ENCODE measurements at regions not wholly inside any gene's neighbourhood (a gene's known extent, or its start where the extent isn't known, plus 50 kb on each side); places are given as distances from the start of the nearest gene placed in this dataset.

DNA sequence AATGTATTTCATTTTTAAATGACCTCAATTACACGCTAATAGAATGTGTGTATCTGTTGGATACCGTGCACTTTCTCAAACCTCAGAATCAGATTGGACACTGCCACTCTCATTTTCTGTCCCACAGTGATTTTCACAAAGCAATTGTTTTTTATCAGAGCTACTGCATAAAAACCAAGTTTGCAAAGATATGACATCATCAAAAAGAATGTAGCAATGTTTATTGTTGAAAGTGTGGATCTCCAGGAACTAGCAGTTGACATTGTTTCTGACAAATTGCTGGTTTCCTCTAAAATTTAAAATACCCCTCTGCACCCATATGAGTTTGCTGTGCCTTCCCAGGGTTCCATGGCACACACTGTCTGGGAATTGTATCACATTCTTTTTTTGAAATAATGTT is 362.7 kb upstream of the DDI1 start:
- DNase-seq = no peak

DNA sequence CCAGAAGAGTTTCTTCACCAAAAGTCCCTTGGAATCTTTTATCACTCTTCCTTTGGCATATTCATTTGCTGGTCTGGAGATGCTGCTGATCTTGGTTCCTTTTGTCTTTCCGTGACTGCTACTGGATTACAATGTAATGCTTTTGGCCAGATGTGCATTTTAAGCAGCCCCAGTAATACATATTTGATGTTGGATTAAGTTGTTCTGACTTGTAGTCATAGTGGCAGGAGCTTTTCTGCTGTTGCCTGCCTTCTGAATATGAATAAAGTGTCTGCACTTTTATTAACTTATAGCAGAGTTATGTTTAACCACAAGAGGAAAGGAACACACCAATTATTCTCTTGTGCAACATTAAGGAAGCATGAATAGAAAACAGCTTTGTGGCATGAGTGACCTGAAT is 360.0 kb upstream of the DDI1 start:
- no peak for DNase-seq

DNA sequence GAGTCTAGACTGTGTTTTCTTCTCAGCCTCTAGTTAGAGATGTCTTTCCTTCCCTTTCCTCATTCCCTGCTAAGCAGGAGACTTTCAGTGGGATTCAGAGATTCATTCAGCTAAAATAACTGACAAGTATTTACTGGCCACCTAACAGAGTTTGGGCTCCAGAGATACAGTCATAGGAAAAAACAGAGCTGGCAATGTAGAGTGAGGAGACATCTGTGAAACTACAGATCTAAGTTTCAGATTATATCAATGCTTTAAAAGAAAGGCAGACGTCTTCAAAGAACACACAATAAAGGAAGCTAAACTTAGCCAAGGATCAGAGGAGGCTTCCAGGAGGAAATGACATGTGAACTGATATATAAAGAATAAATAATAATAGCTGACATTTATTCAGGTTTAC is 355.6 kb upstream of the DDI1 start:
- DNase-seq = no peak

DNA sequence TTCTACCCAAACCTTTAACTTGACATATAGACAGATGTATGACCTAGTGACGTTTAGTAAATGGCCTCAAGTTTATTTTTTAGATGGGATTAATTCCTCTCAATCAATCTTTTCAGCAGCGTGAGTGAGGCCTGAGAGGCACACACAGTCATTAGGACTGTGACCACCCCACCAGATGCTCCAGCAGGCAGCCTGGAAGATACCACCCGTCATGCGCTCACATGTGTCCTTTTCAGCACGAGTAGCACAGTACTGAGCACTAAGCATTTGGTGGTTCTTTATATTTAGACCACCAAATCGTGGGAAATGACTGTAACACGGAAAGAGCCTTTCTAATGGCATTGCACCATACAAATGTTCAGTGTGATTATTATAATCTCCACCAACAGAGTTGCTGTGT is 354.6 kb upstream of the DDI1 start:
- no peak for DNase-seq

DNA sequence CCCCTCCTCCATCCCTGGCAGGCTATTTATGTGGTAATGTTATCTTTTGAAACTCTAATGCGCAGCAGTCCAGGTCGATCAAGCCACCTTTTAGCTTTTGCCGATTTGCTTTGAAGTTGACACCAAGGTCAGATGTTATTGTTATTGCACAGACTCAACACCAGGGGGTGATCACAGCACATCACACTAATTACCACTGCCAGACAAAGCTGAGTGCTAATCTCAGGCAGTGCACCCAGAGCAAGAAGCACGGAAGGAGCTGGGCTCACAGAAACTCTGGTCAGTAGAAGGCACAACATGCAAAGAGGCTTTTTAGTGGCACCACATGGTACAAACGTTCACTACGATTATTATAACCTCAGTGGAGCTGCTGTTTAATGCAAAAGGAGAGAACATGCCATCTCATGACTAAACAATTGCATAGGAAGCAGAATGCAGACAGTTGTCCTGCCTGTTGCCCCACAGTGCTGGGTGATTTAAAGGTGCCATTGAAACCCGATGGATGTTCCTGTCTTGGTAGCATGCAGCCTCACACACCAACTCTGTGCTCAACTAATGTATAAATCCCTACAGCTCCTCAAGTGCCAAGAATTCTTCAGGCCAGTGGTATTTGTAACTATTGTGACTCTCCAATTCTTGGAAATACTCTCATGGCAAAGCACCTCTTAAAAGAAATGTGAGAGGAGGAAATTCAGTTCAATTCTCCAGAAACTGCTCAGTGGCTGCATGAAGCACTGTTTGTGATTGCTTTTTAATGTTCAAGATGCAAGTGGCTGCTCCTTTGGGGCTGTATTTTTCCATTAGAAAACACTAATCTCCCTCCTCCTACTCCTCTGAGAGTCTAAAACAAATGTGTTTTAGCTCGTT is 353.9 kb upstream of the DDI1 start:
- peak; percentile 10 for DNase-seq

DNA sequence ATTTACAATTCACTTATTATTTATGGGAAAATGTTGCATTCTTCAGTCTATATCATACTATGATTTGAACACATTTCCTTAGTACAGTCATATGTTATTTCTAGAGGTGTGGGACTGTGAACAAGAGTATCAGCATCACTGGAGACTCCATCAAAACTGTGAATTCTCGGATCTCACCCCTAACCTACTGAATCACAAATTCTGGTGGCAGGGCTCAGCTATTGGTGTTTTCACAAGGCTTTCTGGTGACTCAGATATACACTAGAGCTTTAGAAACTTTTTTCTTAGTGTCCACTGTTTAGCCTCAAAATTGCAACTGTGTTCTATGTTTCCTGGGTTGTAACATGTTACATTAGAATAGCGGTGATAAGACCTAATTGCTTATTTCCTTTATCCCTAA is 352.9 kb upstream of the DDI1 start:
- DNase-seq = no peak

DNA sequence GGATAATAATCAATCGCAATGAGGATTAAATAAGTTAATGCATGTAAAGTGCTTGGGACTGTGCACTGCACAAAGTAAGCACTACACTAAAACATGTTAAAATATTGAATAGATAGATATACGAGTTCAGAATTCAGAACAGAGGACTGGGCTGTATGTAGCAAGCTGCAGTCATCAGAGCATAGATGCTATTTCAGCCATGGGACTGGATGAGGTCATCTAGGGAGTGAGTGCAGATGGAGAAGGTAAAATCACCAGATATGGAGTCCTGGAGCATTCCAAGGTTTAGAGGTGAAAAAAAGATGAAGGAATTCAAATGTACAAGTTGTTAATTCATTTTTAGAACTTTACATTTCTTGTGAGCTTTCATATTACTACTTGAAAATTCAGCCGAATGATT is 347.5 kb upstream of the DDI1 start:
- no peak for DNase-seq

DNA sequence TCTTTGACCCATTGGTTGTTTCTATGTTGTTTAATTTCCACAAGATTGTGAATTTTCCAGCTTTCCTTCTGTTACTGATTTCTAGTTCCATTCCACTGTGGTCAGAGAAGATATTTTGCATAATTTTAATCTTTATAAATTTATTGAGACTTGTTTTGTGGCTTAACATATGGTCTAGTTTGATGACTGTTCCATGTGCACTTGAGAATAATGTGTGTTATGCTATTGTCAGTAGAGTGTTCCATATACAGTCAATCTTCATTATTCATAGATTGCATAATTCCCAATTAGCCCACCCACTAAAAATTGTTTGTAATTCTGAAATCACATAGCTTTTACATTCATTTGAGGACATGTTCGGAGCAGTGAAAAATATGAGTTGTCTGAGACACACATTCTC is 346.1 kb upstream of the DDI1 start:
- no peak for DNase-seq

DNA sequence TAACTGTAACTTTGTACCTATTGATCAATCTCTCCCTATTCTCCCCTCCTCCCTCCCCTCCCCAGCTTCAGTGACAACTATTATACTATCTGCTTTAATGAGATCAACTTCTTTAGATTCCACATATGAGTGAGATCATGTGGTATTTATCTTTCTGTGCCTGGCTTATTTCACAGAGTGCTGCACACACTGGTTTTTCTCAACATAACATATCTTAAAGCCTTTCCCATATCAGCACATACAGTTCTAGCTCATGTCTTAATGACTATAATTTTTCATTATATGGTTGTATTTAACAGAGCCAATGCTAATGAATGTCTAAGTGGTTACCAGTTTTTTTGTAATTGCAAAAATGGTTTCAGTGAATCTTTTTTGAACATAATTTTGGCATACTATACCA is 340.3 kb upstream of the DDI1 start:
- DNase-seq = no peak

DNA sequence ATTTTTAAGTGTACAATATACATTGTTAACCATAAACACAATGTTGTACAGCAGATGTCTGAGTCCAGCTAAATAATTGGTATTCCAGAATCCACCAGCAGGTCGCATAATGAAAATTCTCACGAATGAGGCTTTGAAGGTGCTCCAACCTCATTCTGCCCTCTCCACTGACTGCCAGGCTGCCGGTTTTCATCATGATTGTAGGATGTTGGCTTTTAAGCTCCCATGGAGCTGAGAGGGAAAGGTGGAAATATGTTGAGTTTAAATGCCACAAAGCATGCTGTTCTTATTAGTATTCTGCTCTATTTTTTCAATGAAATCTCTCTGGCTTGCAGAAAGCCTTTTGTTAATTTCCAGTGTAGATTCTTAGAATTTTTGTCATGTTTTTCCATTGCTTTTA is 337.2 kb upstream of the DDI1 start:
- DNase-seq = no peak

DNA sequence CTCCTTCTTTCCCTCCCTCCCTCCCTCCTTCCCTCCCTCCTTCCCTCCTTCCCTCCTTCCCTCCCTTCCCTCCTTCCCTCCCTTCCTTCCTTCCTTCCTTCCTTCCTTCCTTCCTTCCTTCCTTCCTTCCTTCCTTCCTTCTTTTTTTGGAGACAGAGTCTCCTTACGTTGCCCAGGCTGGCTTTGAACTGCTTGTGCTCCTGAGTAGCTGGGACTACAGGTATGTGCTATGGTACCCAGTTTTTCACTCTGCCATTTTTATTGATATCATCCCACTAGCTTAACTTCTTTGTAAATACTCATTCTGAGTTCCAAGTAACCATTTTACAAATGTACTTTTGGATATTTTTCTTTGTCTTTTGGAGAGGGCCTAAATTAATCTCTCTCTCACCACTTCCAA is 336.8 kb upstream of the DDI1 start:
- DNase-seq = no peak

DNA sequence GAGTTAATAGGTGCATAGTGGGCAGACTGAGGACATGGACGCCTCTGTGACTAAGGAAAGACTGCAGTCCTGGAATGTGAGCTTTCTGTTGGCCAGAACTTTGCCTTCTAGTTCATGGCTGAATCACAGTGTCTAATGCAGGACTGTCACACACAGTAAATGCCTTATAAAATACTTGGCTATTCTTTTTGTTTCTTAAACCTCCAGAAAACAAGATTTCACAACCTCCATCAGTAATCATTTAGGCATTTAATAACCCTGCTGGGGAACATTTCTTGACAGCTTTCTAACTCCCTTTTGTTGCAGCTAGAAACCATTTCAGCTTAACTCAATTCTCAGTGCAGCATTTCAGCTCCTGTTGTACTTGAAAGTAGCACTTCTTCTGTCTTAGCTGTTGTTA is 335.8 kb upstream of the DDI1 start:
- no peak for DNase-seq

DNA sequence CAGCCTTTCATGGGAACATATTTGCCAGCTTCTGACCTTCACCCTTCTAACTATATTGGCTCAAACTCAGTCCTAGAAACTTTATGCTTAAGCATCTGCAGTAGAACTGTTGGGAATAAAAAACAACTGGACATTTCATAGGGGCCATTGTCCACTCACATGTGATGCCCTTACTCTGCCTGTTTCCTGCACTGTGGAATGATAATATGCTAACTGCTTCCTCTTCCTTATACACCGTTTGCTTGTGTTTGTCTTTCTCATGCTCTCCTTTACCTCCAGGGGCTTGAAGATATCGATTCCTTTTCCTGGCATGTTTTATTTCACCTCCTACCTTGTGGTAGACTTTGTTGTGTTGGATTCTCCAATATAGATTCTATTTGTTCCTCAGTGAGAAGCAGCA is 333.0 kb upstream of the DDI1 start:
- no peak for DNase-seq

DNA sequence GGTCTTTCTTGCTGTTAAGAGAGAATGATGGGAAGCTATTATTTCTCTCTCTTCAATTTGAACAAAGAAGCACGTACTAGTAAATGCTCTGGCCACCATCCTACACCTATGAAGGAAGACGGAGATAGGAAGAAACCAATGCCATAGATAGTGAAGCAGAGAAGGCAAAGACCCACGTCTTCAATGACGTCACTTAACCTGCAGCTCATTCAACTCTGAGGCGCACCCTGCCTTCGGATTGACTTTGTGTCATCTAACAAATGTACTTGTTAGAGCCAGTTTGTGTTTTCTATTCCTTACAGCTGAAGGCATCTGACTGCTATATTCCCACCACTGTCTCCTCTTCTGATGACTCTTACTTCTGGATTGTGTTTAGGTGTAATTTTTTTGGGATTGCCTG is 332.5 kb upstream of the DDI1 start:
- DNase-seq = no peak

DNA sequence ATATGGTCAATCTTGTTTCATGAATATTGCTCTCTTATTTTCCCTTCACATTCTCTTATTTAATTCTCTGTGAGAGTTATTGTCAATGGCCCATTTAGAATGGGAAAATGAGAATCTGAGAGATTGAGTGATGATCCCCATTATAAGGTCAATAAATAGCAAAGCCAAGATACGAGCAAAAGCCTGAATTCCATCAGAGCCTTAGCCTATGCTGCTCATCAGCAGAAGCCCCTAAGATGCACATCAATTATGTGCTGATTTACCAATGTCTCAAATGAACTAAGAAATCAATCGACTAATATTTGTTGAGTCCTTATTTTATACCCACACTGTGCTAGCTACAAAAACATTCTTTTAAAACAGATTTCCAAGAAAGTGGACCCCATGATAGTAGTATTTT is 330.8 kb upstream of the DDI1 start:
- no peak for DNase-seq

DNA sequence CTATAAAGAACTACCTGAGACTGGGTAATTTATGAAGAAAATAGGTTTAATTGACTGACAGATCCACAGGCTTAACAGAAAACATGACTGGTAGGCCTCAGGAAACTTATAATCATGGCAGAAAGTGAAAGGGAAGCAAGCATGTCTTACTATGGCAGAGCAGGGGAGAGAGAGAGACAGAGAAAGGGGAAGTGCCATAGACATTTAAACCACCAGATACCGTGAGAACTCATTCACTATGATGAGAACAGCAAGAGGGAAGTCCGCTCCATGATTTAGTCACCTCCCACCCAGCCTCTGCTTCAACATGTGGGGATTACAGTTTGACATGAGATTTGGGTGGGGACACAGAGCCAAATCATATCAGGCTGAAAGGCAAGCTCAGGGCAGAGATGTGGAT is 327.1 kb upstream of the DDI1 start:
- no peak for DNase-seq

DNA sequence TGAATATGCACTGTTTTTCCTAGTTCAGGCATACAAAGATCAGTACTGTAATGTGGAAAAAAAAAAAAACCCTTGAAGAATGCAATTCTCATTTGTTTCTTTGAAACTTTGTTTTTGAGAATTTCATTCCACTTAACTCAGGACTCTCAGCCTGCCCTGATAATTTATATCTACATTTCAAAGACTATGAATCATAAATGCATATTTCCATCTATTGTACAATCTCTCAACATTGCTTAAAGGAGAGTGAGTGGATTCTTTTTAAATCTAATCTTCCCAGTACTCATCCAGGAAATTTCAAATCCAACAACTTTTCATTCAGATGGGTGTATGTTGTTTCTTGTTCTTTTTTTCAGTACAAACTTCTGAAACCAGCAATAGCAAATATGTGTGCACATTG is 322.2 kb upstream of the DDI1 start:
- DNase-seq = no peak

DNA sequence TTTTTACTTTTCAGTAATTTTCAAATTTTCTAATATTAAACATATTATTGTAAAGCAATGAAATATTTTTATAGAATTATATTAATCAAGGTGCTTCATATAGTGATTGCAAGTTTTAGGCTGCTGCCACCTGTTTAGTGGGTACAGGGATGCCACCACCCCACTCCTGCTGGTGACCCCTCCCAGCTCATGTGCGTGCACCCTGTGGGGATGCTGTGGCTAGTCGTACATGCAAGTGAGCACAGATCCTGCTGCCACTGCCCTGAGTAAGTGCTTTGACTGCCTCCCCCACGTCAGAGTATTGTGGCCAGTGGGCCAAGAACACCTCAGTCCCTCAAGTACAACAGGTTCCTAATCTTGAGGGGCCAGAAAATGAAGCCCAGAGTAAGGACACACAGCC is 320.1 kb upstream of the DDI1 start:
- DNase-seq = no peak

DNA sequence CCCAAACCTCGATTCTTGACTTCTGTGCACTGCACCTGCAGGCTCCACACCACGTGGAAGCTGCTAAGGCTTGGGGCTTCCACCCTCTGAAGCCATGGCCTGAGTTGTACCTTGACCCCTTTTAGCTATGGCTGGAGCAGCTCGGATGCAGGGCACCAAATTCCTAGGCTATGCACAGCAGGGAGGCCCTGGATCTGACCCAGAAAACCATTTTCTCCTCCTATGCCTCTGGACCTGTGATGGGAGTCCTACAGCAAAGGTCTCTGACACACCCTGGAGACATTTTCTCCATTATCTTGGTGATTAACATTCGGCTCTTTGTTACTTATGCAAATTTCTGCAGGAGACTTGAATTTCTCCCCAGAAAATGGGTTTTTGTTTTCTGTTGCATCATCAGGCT is 309.2 kb upstream of the DDI1 start:
- DNase-seq = no peak

DNA sequence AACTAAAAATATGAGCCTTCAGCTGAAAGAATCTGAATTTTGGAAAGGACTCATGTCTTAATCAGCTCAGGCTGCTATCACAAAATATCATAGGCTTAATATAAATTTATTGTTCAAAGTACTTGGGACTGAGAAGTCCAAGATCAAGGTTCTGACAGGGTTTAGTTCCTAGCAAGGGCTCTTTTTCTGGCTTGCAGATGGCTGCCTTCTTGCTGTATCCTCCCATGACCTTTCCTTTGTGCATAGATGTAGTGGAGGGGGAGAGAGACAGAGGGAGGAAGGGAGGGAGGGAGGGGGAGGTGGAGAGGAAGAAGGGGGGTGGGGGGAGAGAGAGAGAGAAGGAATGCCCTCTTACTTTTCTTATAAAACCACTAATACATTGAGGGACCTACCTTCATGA is 306.8 kb upstream of the DDI1 start:
- DNase-seq = no peak

DNA sequence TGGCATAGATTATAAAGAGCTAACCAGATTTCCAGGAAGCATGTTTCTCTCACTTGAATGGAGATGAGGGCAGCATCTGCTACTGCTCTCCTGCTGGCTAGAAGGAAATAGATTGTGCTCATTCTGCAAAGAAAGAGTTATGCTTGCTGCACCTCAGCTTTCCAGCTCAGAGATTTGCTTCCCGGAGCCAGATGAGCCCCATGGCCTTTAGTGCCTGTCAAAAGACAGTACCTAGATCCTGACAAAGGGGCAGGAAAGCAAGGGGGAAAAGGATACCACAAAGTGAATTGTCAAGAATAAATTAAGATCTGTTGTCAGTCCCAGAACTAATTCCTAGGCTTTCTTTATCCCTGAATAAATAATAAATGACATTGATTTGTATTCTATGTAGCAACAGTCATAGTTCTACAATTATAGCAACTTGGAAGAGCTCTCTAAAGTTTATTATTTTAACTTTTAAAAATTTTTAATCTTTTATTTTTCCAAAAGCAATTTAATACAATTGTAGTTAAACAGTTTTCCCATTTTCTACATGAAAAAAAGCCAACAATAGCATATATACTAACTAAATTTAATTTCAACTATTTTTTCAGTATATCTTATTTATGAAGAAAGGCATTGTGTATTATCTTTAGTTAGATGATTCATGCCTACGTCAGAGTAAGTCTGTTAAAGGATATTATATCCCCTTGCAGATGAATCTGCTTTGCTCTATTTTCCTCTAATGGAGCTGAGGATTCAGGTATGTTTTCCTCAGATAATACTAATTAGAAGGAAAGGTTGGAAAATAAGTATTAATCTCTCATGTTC is 306.1 kb upstream of the DDI1 start:
- DNase-seq = no peak

DNA sequence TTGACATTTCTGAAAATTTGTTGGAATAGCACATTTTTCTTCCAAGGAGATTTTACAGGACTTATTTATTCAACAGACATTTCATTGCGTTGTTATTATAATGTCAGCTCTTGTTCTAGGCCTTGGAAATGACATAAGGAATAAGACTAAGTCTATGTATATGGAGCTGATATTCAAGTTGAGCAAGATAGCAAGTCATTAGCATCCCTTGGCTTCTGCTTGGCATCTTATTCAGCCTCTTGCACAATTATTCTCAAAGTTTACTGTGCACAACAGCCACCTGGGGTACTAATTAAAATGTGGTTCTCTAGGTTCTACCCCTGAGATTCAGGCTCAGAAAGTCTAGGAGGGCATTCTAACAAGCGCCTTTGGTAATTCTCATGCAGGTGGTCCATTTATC is 304.8 kb upstream of the DDI1 start:
- DNase-seq = no peak

DNA sequence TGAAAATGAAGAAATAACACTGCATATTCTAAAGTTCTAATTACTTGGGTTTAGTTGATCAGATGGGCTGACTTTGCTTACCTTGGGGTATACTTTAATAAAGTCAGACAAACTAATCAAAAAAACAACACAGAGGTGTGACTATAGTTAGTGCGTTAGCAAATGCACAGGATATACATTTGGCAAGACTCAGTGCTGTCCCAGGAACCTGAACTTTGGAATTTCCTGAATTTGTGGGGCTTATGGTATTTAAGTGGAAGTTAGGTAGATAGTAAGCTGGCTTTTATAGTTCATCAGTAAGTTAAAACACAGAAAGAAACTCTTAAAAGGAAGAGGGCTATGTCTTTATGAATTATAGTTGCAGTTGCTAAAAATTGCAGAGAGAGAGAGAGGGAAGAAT is 302.6 kb upstream of the DDI1 start:
- no peak for DNase-seq

DNA sequence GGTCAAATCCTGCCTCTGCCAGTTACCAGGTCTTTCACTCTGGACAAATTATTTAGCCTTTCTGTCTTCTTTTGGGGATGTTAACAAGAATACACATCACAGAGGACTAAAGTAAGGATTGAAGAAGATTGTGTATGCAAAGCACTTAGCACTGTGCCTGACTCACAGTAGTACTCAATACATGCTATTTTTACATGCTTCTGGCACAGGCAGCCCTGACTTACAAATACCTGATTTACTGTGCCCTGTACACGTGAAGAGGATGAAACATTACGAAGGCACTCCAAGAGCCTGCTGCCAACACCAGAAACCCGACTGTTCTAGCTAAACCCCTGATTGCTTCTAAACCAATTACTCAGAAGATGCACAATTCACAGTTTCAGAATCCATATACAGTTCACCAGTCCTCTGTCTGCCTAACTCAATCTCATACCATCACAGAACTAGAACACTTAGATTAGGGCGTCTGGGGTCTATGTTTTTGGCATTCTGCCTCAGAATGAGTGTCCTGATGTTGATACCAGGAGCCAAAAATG is 300.9 kb upstream of the DDI1 start:
- DNase-seq = no peak

Measured in activated CD4-positive, alpha-beta T cell treated with anti-CD3 and anti-CD28 coated beads for 1 hour (primary cell).